ENCODE measurements at regions not wholly inside any gene's neighbourhood (a gene's known extent, or its start where the extent isn't known, plus 50 kb on each side); places are given as distances from the start of the nearest gene placed in this dataset.
"Not testable (repeated sequence)": the region's sequence is repeated elsewhere in the genome, so short reads cannot be mapped to it uniquely, and the experiment has no call there.

GRCh38 chr7:149605696-149606095 lies 108.1 kb upstream of the ZNF746 start:
- no peaks in the 10 kb centered on the region for H3K4me1 ChIP-seq (replicated peaks; ENCODE audit: insufficient read depth)
- no TSS peak for BruUV-seq (replicated peaks)
- no peak for DNase-seq
- H2AFZ ChIP-seq, result no peak overlapping the region
- H3K79me2 ChIP-seq (ENCODE audit: low read depth), result no peaks in the 10 kb centered on the region
- H3K9me3 ChIP-seq (ENCODE audit: insufficient read depth, low read depth), result no peaks in the 10 kb centered on the region
- no peaks in the 10 kb centered on the region for H3K27me3 ChIP-seq (ENCODE audit: insufficient read depth, low read depth)
- no peak overlapping the region for H3K27ac ChIP-seq
- no peaks in the 10 kb centered on the region for H3K9me2 ChIP-seq (ENCODE audit: insufficient read depth)
- intact Hi-C loops (cut with micrococcal nuclease; ENCODE audit: unreplicated experiment), result no loop called here
- H3K4me2 ChIP-seq, result no peak overlapping the region
- H3K4me3 ChIP-seq, result no peak overlapping the region
- TF ChIP-seq EZH2 (IDR thresholded peaks at IDR 0.05; ENCODE audit: low read depth), result no peak
- TF ChIP-seq CTCF (conservative IDR thresholded peaks at IDR 0.05), result no peak
- ChIA-PET POLR2A (ENCODE audit: unreplicated experiment) (interaction anchor here (0.7 kb wide), 1 partner anchor 314 kb away, joined by 10 read pairs; no protein-coding TSS in a partner anchor), CTCF (no interaction called here)
- no peaks in the 10 kb centered on the region for H3F3A ChIP-seq (ENCODE audit: insufficient read depth, low read depth)
- H3K36me3 ChIP-seq (ENCODE audit: low read depth), result peaks cover 25% of the 10 kb centered on the region
- peaks cover 18% of the 10 kb centered on the region for H4K20me1 ChIP-seq (ENCODE audit: insufficient read depth)

- Histone ChIP-seq H3K9me3 (ENCODE audit: insufficient read depth, low read depth) (no peaks in the 10 kb centered on the region), H3K4me3 (no peak overlapping the region), H3K27ac (no peak overlapping the region), H2AFZ (no peak overlapping the region), H3K36me3 (ENCODE audit: low read depth) (peaks cover 30% of the 10 kb centered on the region), H4K20me1 (ENCODE audit: insufficient read depth) (peaks cover 20% of the 10 kb centered on the region), H3K4me1 (replicated peaks; ENCODE audit: insufficient read depth) (no peaks in the 10 kb centered on the region), H3K4me2 (no peak overlapping the region), H3F3A (ENCODE audit: insufficient read depth, low read depth) (peaks cover 6% of the 10 kb centered on the region; the same call in 1 of the 2 replicates), H3K9me2 (ENCODE audit: insufficient read depth) (no peaks in the 10 kb centered on the region), H3K79me2 (ENCODE audit: low read depth) (no peaks in the 10 kb centered on the region), H3K27me3 (ENCODE audit: insufficient read depth, low read depth) (no peaks in the 10 kb centered on the region)
- TF ChIP-seq EZH2 (IDR thresholded peaks at IDR 0.05; ENCODE audit: low read depth) (no peak), CTCF (conservative IDR thresholded peaks at IDR 0.05) (no peak)
- DNase-seq, result no peak
- BruUV-seq (replicated peaks), result no TSS peak
- intact Hi-C loops (cut with micrococcal nuclease; ENCODE audit: unreplicated experiment), result no loop called here
- ChIA-PET POLR2A (ENCODE audit: unreplicated experiment) (no interaction called here), CTCF (interaction anchor here (0.6 kb wide), 1 partner anchor 19 kb away, joined by 7 read pairs; no protein-coding TSS in a partner anchor)
These were observed 106.9 kb upstream of the ZNF746 start for GRCh38 chr7:149604521-149604920.

- H3K27me3 ChIP-seq (ENCODE audit: insufficient read depth, low read depth); H3K79me2 ChIP-seq (ENCODE audit: low read depth); H3K9me3 ChIP-seq (ENCODE audit: insufficient read depth, low read depth); CTCF ChIA-PET; POLR2A ChIA-PET (ENCODE audit: unreplicated experiment); DNase-seq; H3K4me2 ChIP-seq; H3K9me2 ChIP-seq (ENCODE audit: insufficient read depth); H3K4me3 ChIP-seq; intact Hi-C loops (cut with micrococcal nuclease; ENCODE audit: unreplicated experiment); H3K27ac ChIP-seq; BruUV-seq (replicated peaks); H2AFZ ChIP-seq; H3K4me1 ChIP-seq (replicated peaks; ENCODE audit: insufficient read depth): not testable (repeated sequence)
- Histone ChIP-seq H3F3A (ENCODE audit: insufficient read depth, low read depth) (peaks cover 11% of the 10 kb centered on the region; the same call in 1 of the 2 replicates), H4K20me1 (ENCODE audit: insufficient read depth) (peaks cover 19% of the 10 kb centered on the region), H3K36me3 (ENCODE audit: low read depth) (peaks cover 24% of the 10 kb centered on the region; the same call in 1 of the 2 replicates)
These were observed 103.2 kb upstream of the ZNF746 start for GRCh38 chr7:149600669-149601330.
